Endothelial cell of umbilical vein (primary cell): ENCODE measurements at regions not wholly inside any gene's neighbourhood (a gene's known extent, or its start where the extent isn't known, plus 50 kb on each side); places are given as distances from the start of the nearest gene placed in this dataset.

Experiments used
- MYC ChIP-seq: IDR thresholded peaks from one replicate; pipeline ENCODE4 v1.6.1; 2011; ENCODE audit warnings: mild to moderate bottlenecking, low read depth, low read length
- POLR2A ChIP-seq: IDR thresholded peaks from 2 replicates; pipeline ENCODE4 v1.6.1; 2012; ENCODE audit warnings: low read depth, mild to moderate bottlenecking, control low read depth, low read length
- POLR2AphosphoS5 ChIP-seq: IDR thresholded peaks from 2 replicates; pipeline ENCODE4 v1.6.1; 2012; ENCODE audit warnings: low read depth, mild to moderate bottlenecking, control low read depth, low read length, moderate library complexity; ENCODE audit not compliant: insufficient read depth
- TF ChIP-seq, protein P1 (sequence below), 2 donors: IDR thresholded peaks; 1 replicate in 1 of 2; 2 replicates in 1 of 2; pipeline ENCODE4 v1.5.1; 2011; ENCODE audit warnings: low read length in 2 of 2, mild to moderate bottlenecking in 2 of 2, moderate library complexity in 2 of 2, control low read depth in 1 of 2, inconsistent platforms in 1 of 2, low read depth in 1 of 2; ENCODE audit not compliant: insufficient read depth in 1 of 2; ENCODE audit errors: extremely low read depth in 1 of 2

DNA sequence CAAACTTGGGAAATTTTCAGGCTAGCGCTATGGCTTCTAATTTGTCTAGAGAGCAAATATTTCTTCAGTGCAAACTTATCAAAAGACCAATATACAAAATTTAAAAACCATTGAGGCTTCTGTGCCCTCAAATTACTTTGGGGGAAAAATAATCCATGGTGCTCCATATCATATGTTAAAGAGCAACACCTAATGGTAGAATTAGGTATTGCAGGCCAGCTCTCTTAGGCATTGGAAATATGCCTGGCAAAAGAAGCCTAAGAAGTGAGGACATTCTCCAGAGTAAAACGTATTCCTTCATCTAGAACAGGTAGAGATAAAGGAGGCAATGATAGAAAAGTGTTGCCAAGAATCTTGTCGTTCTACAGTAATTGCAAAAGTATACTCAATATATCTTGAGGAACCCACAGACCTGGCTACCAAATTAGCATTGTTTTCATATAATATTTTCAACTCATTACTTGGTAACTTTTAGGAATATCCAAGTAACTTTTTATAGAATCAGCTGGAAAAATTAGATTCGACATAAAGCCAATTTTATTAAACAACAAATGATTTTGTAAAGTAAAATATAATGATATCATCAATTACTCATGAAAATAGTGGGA is 401.1 kb downstream of the BCL11A start:
- no peak for TF ChIP-seq POLR2A
- TF ChIP-seq POLR2AphosphoS5: no peak
- TF ChIP-seq, protein P1, sequence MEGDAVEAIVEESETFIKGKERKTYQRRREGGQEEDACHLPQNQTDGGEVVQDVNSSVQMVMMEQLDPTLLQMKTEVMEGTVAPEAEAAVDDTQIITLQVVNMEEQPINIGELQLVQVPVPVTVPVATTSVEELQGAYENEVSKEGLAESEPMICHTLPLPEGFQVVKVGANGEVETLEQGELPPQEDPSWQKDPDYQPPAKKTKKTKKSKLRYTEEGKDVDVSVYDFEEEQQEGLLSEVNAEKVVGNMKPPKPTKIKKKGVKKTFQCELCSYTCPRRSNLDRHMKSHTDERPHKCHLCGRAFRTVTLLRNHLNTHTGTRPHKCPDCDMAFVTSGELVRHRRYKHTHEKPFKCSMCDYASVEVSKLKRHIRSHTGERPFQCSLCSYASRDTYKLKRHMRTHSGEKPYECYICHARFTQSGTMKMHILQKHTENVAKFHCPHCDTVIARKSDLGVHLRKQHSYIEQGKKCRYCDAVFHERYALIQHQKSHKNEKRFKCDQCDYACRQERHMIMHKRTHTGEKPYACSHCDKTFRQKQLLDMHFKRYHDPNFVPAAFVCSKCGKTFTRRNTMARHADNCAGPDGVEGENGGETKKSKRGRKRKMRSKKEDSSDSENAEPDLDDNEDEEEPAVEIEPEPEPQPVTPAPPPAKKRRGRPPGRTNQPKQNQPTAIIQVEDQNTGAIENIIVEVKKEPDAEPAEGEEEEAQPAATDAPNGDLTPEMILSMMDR (IDR thresholded peaks at IDR 0.05; ENCODE audit: extremely low read depth in 1 of 2, insufficient read depth in 1 of 2, low read depth in 1 of 2, low read length in 2 of 2): peak; percentile 17 to 33
- TF ChIP-seq MYC: no peak
